Liver (tissue), 8 donors: ENCODE measurements at regions not wholly inside any gene's neighbourhood (a gene's known extent, or its start where the extent isn't known, plus 50 kb on each side); places are given as distances from the start of the nearest gene placed in this dataset.

Experiments
- DNase-seq: peaks from one replicate; pipeline ENCODE4 v3.0.0-alpha.2; 2017; ENCODE audit warnings: low spot score
- H3K27ac ChIP-seq, 2 donors: one replicate each; pipeline ENCODE4 v1.7.0; 2013; ENCODE audit warnings: inconsistent platforms in 2 of 2, low read length in 2 of 2, control low read depth in 1 of 2, low read depth in 1 of 2, mild to moderate bottlenecking in 1 of 2
- H3K27me3 ChIP-seq, 4 donors: one replicate each; pipeline versions ENCODE4 v1.6.1 to v1.7.0; 2013; ENCODE audit warnings: low read length in 3 of 4, inconsistent platforms in 1 of 4, mild to moderate bottlenecking in 1 of 4, moderate library complexity in 1 of 4; ENCODE audit not compliant: control insufficient read depth in 4 of 4, insufficient read depth in 4 of 4
- H3K36me3 ChIP-seq, 4 donors: one replicate each; pipeline versions ENCODE4 v1.6.1 to v1.7.0; 2013; ENCODE audit warnings: low read length in 3 of 4, mild to moderate bottlenecking in 3 of 4, low read depth in 1 of 4, moderate library complexity in 1 of 4; ENCODE audit not compliant: control insufficient read depth in 4 of 4, insufficient read depth in 3 of 4
- H3K4me1 ChIP-seq, 4 donors: one replicate each; pipeline versions ENCODE4 v1.6.1 to v1.7.0; 2013; ENCODE audit warnings: low read length in 3 of 4, mild to moderate bottlenecking in 3 of 4, moderate library complexity in 1 of 4; ENCODE audit not compliant: control insufficient read depth in 4 of 4, insufficient read depth in 4 of 4
- H3K4me3 ChIP-seq, 3 donors: one replicate each; pipeline versions ENCODE4 v1.6.1 to v1.7.0; 2013; ENCODE audit warnings: low read length in 3 of 3, control low read depth in 1 of 3, low read depth in 1 of 3, mild to moderate bottlenecking in 1 of 3
- H3K9ac ChIP-seq, 2 donors: one replicate each; pipeline ENCODE4 v1.7.0; 2013; ENCODE audit warnings: low read length in 2 of 2, mild to moderate bottlenecking in 2 of 2, moderate library complexity in 2 of 2, control low read depth in 1 of 2, low read depth in 1 of 2
- H3K9me3 ChIP-seq, 4 donors: one replicate each; pipeline versions ENCODE4 v1.6.1 to v1.7.0; 2013; ENCODE audit warnings: low read length in 3 of 4; ENCODE audit not compliant: control insufficient read depth in 4 of 4
- ATF3 ChIP-seq: IDR thresholded peaks from 2 replicates; pipeline ENCODE4 v1.6.1; 2016; ENCODE audit warnings: antibody characterized with exemption
- CTCF ChIP-seq: fragments of 150-350 bp; IDR thresholded peaks from 2 replicates; pipeline ENCODE4 v1.5.1; 2017; ENCODE audit warnings: improper control_type of control experiment, low read depth, low read length; ENCODE audit not compliant: missing input control
- EGR1 ChIP-seq, 2 donors: IDR thresholded peaks; 2 replicates each; pipeline ENCODE4 v1.6.1; 2016 to 2018; ENCODE audit warnings: antibody characterized with exemption in 2 of 2, low read depth in 2 of 2
- FOXA1 ChIP-seq: IDR thresholded peaks from 2 replicates; pipeline ENCODE4 v1.6.1; 2016; ENCODE audit warnings: antibody characterized with exemption
- FOXA2 ChIP-seq: IDR thresholded peaks from 2 replicates; pipeline ENCODE4 v1.6.1; 2016; ENCODE audit warnings: antibody characterized with exemption
- GABPA ChIP-seq, 2 donors: IDR thresholded peaks in 1 of 2; conservative IDR thresholded peaks in 1 of 2; 2 replicates each; pipeline ENCODE4 v1.6.1; 2016; ENCODE audit warnings: antibody characterized with exemption in 2 of 2, mild to moderate bottlenecking in 1 of 2, moderate library complexity in 1 of 2
- HNF4A ChIP-seq, 2 donors: conservative IDR thresholded peaks; 2 replicates each; pipeline ENCODE4 v1.6.1; 2016; ENCODE audit warnings: antibody characterized with exemption in 2 of 2, mild to moderate bottlenecking in 2 of 2
- HNF4G ChIP-seq: IDR thresholded peaks from 2 replicates; pipeline ENCODE4 v1.6.1; 2016; ENCODE audit warnings: antibody characterized with exemption
- JUND ChIP-seq, 2 donors: IDR thresholded peaks; 2 replicates each; pipeline ENCODE4 v1.6.1; 2016; ENCODE audit warnings: antibody characterized with exemption in 2 of 2
- NR2F2 ChIP-seq: IDR thresholded peaks from 2 replicates; pipeline ENCODE4 v1.6.1; 2016; ENCODE audit warnings: antibody characterized with exemption
- RAD21 ChIP-seq, 2 donors: IDR thresholded peaks; 2 replicates each; pipeline ENCODE4 v1.6.1; 2016; ENCODE audit warnings: antibody characterized with exemption in 2 of 2, mild to moderate bottlenecking in 2 of 2
- RXRA ChIP-seq, 2 donors: IDR thresholded peaks; 2 replicates each; pipeline ENCODE4 v1.6.1; 2017 to 2018; ENCODE audit warnings: antibody characterized with exemption in 2 of 2, mild to moderate bottlenecking in 1 of 2
- SP1 ChIP-seq: IDR thresholded peaks from 2 replicates; pipeline ENCODE4 v1.6.1; 2018; ENCODE audit warnings: antibody characterized with exemption, mild to moderate bottlenecking
- TAF1 ChIP-seq: conservative IDR thresholded peaks from 2 replicates; pipeline ENCODE4 v1.6.1; 2016; ENCODE audit warnings: antibody characterized with exemption, mild to moderate bottlenecking
- YY1 ChIP-seq: IDR thresholded peaks from 2 replicates; pipeline ENCODE4 v1.6.1; 2016; ENCODE audit warnings: antibody characterized with exemption, mild to moderate bottlenecking
- WGBS: extraction: QIAGEN DNeasy Blood & Tissue Kit; methylation state at CpG from one replicate; pipeline ENCODE4 v1.1.7; 2013; 5-methylcytosine and 5-hydroxymethylcytosine counted together
- TF ChIP-seq, protein P1 (sequence below): IDR thresholded peaks from 2 replicates; pipeline ENCODE4 v1.6.1; 2016; ENCODE audit warnings: antibody characterized with exemption
- TF ChIP-seq, protein P2 (sequence below): IDR thresholded peaks from 2 replicates; pipeline ENCODE4 v1.6.1; 2016; ENCODE audit warnings: antibody characterized with exemption, mild to moderate bottlenecking
- TF ChIP-seq, protein P3 (sequence below): IDR thresholded peaks from 2 replicates; pipeline ENCODE4 v1.6.1; 2016; ENCODE audit warnings: antibody characterized with exemption
- donor health status: healthy.
- donor health status: healthy.
- donor health status: healthy.
- donor health status: healthy.
- donor health status: healthy.

DNA sequence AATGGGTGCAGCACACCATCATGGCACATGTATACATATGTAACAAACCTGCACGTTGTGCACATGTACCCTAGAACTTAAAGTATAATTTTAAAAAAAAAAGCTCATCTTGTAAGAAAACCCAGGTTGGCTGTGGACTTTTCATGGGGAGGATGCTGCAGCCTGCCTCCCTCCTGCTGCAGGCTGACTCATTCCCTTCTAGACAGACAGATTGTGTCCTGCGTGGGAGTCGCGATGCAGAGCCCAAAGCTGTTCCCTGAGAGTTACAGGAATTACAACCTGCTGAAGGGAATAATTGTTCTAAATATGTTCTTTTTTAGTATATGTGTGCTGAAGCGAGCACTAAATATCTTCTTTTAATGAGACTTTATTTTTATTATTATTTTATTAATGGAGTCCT, 93.2 kb downstream of the TBX19 start:
- Histone ChIP-seq H3K27ac (no peak overlapping the region), H3K9ac (no peak overlapping the region), H3K9me3 (no peaks in the 10 kb centered on the region), H3K27me3 (no peaks in the 10 kb centered on the region), H3K4me1 (no peaks in the 10 kb centered on the region), H3K36me3 (no peaks in the 10 kb centered on the region), H3K4me3 (no peak overlapping the region)
- WGBS = 90% methylated on average over 5 of the region's 5 CpGs
- TF ChIP-seq, protein P1, sequence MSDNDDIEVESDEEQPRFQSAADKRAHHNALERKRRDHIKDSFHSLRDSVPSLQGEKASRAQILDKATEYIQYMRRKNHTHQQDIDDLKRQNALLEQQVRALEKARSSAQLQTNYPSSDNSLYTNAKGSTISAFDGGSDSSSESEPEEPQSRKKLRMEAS = no peak
- no peak for TF ChIP-seq HNF4A (conservative IDR thresholded peaks at IDR 0.05)
- TF ChIP-seq EGR1 (IDR thresholded peaks at IDR 0.05; ENCODE audit: low read depth in 2 of 2) = no peak
- TF ChIP-seq FOXA2 = no peak
- no peak for TF ChIP-seq ATF3
- TF ChIP-seq, protein P2, sequence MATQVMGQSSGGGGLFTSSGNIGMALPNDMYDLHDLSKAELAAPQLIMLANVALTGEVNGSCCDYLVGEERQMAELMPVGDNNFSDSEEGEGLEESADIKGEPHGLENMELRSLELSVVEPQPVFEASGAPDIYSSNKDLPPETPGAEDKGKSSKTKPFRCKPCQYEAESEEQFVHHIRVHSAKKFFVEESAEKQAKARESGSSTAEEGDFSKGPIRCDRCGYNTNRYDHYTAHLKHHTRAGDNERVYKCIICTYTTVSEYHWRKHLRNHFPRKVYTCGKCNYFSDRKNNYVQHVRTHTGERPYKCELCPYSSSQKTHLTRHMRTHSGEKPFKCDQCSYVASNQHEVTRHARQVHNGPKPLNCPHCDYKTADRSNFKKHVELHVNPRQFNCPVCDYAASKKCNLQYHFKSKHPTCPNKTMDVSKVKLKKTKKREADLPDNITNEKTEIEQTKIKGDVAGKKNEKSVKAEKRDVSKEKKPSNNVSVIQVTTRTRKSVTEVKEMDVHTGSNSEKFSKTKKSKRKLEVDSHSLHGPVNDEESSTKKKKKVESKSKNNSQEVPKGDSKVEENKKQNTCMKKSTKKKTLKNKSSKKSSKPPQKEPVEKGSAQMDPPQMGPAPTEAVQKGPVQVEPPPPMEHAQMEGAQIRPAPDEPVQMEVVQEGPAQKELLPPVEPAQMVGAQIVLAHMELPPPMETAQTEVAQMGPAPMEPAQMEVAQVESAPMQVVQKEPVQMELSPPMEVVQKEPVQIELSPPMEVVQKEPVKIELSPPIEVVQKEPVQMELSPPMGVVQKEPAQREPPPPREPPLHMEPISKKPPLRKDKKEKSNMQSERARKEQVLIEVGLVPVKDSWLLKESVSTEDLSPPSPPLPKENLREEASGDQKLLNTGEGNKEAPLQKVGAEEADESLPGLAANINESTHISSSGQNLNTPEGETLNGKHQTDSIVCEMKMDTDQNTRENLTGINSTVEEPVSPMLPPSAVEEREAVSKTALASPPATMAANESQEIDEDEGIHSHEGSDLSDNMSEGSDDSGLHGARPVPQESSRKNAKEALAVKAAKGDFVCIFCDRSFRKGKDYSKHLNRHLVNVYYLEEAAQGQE = no peak
- TF ChIP-seq JUND (IDR thresholded peaks at IDR 0.05) = no peak
- TF ChIP-seq RAD21 (IDR thresholded peaks at IDR 0.05) = no peak
- no peak for TF ChIP-seq GABPA (IDR thresholded peaks at IDR 0.05 in 1 of 2, conservative IDR thresholded peaks at IDR 0.05 in 1 of 2)
- TF ChIP-seq SP1 = no peak
- no peak for TF ChIP-seq RXRA (IDR thresholded peaks at IDR 0.05)
- no peak for TF ChIP-seq NR2F2
- TF ChIP-seq YY1 = no peak
- no peak for TF ChIP-seq CTCF
- TF ChIP-seq TAF1 = no peak
- TF ChIP-seq, protein P3, sequence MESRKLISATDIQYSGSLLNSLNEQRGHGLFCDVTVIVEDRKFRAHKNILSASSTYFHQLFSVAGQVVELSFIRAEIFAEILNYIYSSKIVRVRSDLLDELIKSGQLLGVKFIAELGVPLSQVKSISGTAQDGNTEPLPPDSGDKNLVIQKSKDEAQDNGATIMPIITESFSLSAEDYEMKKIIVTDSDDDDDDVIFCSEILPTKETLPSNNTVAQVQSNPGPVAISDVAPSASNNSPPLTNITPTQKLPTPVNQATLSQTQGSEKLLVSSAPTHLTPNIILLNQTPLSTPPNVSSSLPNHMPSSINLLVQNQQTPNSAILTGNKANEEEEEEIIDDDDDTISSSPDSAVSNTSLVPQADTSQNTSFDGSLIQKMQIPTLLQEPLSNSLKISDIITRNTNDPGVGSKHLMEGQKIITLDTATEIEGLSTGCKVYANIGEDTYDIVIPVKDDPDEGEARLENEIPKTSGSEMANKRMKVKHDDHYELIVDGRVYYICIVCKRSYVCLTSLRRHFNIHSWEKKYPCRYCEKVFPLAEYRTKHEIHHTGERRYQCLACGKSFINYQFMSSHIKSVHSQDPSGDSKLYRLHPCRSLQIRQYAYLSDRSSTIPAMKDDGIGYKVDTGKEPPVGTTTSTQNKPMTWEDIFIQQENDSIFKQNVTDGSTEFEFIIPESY = no peak
- TF ChIP-seq HNF4G = no peak
- TF ChIP-seq FOXA1 = no peak
- no peak for DNase-seq
